ENCODE measurements at regions not wholly inside any gene's neighbourhood (a gene's known extent, or its start where the extent isn't known, plus 50 kb on each side); places are given as distances from the start of the nearest gene placed in this dataset.

DNA sequence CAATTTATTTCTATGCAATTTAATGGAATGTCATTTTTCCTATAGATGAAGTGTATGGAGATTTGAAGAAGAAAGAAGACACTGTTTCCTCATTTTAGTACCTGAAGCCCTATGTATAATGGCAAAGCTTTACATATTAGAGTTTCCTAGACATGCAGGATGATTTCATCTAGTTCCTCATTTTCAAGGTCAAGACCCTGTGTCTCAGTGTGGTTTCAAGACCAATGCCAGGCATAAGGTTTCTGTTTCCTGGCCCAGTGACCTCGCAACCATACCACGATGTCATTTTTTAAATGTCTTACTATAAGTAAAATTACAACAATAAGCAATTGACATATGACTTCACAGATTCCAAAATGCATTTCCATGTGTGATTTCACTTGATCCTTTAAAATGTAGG lies 336.5 kb upstream of the PRKCQ start:
- no peak overlapping the region for H2BK120ac ChIP-seq (ENCODE audit: low read depth, low read length, poor library complexity, severe bottlenecking)
- peaks cover 0 to 7% (median 0%) of the 10 kb centered on the region in 3 experiments; a peak in 1 of 7 replicates for H3K36me3 Mint-ChIP-seq (ENCODE audit: insufficient read depth in 1 of 3, low read depth in 3 of 3)
- TF ChIP-seq, protein P1, sequence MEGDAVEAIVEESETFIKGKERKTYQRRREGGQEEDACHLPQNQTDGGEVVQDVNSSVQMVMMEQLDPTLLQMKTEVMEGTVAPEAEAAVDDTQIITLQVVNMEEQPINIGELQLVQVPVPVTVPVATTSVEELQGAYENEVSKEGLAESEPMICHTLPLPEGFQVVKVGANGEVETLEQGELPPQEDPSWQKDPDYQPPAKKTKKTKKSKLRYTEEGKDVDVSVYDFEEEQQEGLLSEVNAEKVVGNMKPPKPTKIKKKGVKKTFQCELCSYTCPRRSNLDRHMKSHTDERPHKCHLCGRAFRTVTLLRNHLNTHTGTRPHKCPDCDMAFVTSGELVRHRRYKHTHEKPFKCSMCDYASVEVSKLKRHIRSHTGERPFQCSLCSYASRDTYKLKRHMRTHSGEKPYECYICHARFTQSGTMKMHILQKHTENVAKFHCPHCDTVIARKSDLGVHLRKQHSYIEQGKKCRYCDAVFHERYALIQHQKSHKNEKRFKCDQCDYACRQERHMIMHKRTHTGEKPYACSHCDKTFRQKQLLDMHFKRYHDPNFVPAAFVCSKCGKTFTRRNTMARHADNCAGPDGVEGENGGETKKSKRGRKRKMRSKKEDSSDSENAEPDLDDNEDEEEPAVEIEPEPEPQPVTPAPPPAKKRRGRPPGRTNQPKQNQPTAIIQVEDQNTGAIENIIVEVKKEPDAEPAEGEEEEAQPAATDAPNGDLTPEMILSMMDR (conservative IDR thresholded peaks at IDR 0.05): no peak

More for the DNA sequence above, 336.5 kb upstream of the PRKCQ start:
- Histone ChIP-seq H3K27ac (ENCODE audit: insufficient read length, low read depth, low read length) (no peak overlapping the region), H3K9me3 (ENCODE audit: control insufficient read depth, low read depth, low read length) (no peaks in the 10 kb centered on the region), H3K79me1 (ENCODE audit: insufficient read depth, low read depth, low read length, poor library complexity, severe bottlenecking) (no peaks in the 10 kb centered on the region), H2BK20ac (ENCODE audit: low read depth, low read length, poor library complexity, severe bottlenecking) (no peak overlapping the region), H2BK15ac (ENCODE audit: low read depth, low read length) (no peak overlapping the region), H2BK5ac (ENCODE audit: insufficient read length, low read length) (no peak overlapping the region), H3K18ac (ENCODE audit: insufficient read length, low read depth, low read length) (no peak overlapping the region), H4K91ac (ENCODE audit: insufficient read length, low read depth, low read length) (no peak overlapping the region), H2AK5ac (ENCODE audit: insufficient read length, low read length) (no peak overlapping the region), H2BK12ac (ENCODE audit: insufficient read length, low read depth, low read length) (no peak overlapping the region), H3K4me1 (ENCODE audit: insufficient read depth, low read length) (0 out of 2 replicates have a peak, but pooled peaks cover 3% of the 10 kb centered on the region), H3K79me2 (ENCODE audit: insufficient read depth, low read length) (0 out of 2 replicates have a peak, but pooled peaks cover 2% of the 10 kb centered on the region), H4K20me1 (ENCODE audit: control insufficient read depth, insufficient read depth, insufficient read length) (no peaks in the 10 kb centered on the region), H3K23ac (ENCODE audit: insufficient read length, low read depth, low read length) (no peak overlapping the region), H3K4ac (ENCODE audit: low read depth, low read length) (no peak overlapping the region), H4K8ac (replicated peaks; ENCODE audit: insufficient read length, low read depth, low read length) (no peak overlapping the region), H4K5ac (ENCODE audit: insufficient read length, low read depth, low read length) (no peak overlapping the region), H3K56ac (ENCODE audit: insufficient read length, low read depth, low read length) (no peak overlapping the region), H3K27me3 (ENCODE audit: insufficient read depth, low read length) (no peaks in the 10 kb centered on the region), H3K9ac (ENCODE audit: extremely low read depth, insufficient read length, low read length) (no peak overlapping the region), H3K23me2 (ENCODE audit: insufficient read length, low read depth, low read length, poor library complexity, severe bottlenecking) (no peaks in the 10 kb centered on the region), H2AFZ (ENCODE audit: low read length) (no peak overlapping the region), H3T11ph (ENCODE audit: low read length) (no peak overlapping the region), H3K14ac (ENCODE audit: insufficient read depth, low read length) (no peak overlapping the region), H3K4me2 (ENCODE audit: insufficient read depth, insufficient read length, low read length) (no peak overlapping the region)
- H3K27ac Mint-ChIP-seq: no peak overlapping the region
- H3K27me3 Mint-ChIP-seq (ENCODE audit: low read depth): peaks cover 2% of the 10 kb centered on the region; the same call in 1 of the 2 replicates
- peaks cover 7 to 20% of the 10 kb centered on the region in 2 experiments for H3K4me1 Mint-ChIP-seq
- no CpG with 5 or more reads among the region's 2 CpGs for WGBS (ENCODE audit: extremely low coverage, insufficient read length, low lambda C conversion rate)
- H3K9me3 Mint-ChIP-seq: peaks cover under 1 to 2% of the 10 kb centered on the region in 2 experiments; a peak in 1 of 5 replicates
- DNase-seq: no peak
- H3K4me3 Mint-ChIP-seq: no peak overlapping the region

All from H9 (cell line).